ENCODE measurements at regions not wholly inside any gene's neighbourhood (a gene's known extent, or its start where the extent isn't known, plus 50 kb on each side); places are given as distances from the start of the nearest gene placed in this dataset.

GRCh38 chr5:2163060-2163856 lies 280.5 kb upstream of the IRX4 start:
- peaks cover 4 to 24% (median 7%) of the 10 kb centered on the region in 4 experiments for H3K4me1 ChIP-seq (replicated peaks in 1 of 4; ENCODE audit: control insufficient read depth in 3 of 4, insufficient read depth in 4 of 4, low read length in 3 of 4)
- TF ChIP-seq FOSL1 (IDR thresholded peaks at IDR 0.05; ENCODE audit: insufficient read depth, low read depth, low read length) (no peak), KDM4A (IDR thresholded peaks at IDR 0.05; ENCODE audit: low read depth, low read length, severe bottlenecking) (no peak), HDAC6 (IDR thresholded peaks at IDR 0.05; ENCODE audit: low read depth, low read length) (no peak), NANOG (IDR thresholded peaks at IDR 0.05; ENCODE audit: insufficient read depth, low read depth, low read length, poor library complexity, severe bottlenecking) (no peak), SP4 (IDR thresholded peaks at IDR 0.05; ENCODE audit: low read length) (no peak), ASH2L (IDR thresholded peaks at IDR 0.05; ENCODE audit: low read length) (no peak), SP1 (IDR thresholded peaks at IDR 0.05; ENCODE audit: low read depth, low read length) (no peak), BRCA1 (IDR thresholded peaks at IDR 0.05; ENCODE audit: low read depth, low read length) (no peak), KDM5A (IDR thresholded peaks at IDR 0.05; ENCODE audit: low read length) (no peak)
- H3K79me2 ChIP-seq (ENCODE audit: control insufficient read depth in 1 of 2, insufficient read depth in 2 of 2, low read length in 2 of 2) = no peaks in the 10 kb centered on the region
- no peak overlapping the region for H2BK120ac ChIP-seq (replicated peaks; ENCODE audit: low read depth, low read length)
- no peak overlapping the region for H3K4me2 ChIP-seq (ENCODE audit: insufficient read depth in 1 of 2, low read depth in 2 of 2, low read length in 2 of 2)
- no peak overlapping the region for H3K23ac ChIP-seq (ENCODE audit: insufficient read length)
- CTCF ChIA-PET (ENCODE audit: partially characterized antibody) = interaction anchor here (1.3 to 1.5 kb wide), 3 partner anchors 8 to 15 kb away, joined by 3 to 5 read pairs (median 3); no protein-coding TSS in a partner anchor
- H3K23me2 ChIP-seq (ENCODE audit: low read depth, low read length) = peaks cover 13% of the 10 kb centered on the region; the same call in 1 of the 2 replicates
- no peak overlapping the region for H3K4me3 ChIP-seq (ENCODE audit: extremely low read depth in 1 of 4, insufficient read depth in 2 of 4, low read depth in 3 of 4, low read length in 4 of 4)
- H4K5ac ChIP-seq (ENCODE audit: insufficient read length, low read depth, low read length) = no peak overlapping the region
- no peak overlapping the region for H3K4ac ChIP-seq (replicated peaks; ENCODE audit: insufficient read length, low read depth, low read length)
- no peak overlapping the region; the same call in 1 of the 2 replicates for H2AFZ ChIP-seq (ENCODE audit: low read length)
- H3K27me3 ChIP-seq (replicated peaks in 1 of 4; ENCODE audit: control insufficient read depth in 3 of 4, extremely low read depth in 1 of 4, insufficient read depth in 3 of 4, low read length in 3 of 4) = no peaks in the 10 kb centered on the region
- POLR2A ChIA-PET (ENCODE audit: partially characterized antibody) = no interaction called here
- no peak overlapping the region for H2BK15ac ChIP-seq (ENCODE audit: low read length)
- WGBS, 2 experiments (ENCODE audit: extremely low coverage in 1 of 2, insufficient coverage in 1 of 2, insufficient read length in 1 of 2, insufficient replicate concordance in 2 of 2, low coverage in 1 of 2, low lambda C conversion rate in 2 of 2, missing lambda C conversion rate in 1 of 2) = 94% methylated on average over 20 of the region's 20 CpGs; no CpG with 5 or more reads in 1 of the 2 experiments
- H3K9ac ChIP-seq (replicated peaks in 1 of 4; ENCODE audit: extremely low read depth in 1 of 4, low read depth in 3 of 4, low read length in 3 of 4) = no peak overlapping the region
- no peaks in the 10 kb centered on the region for H3K9me3 ChIP-seq (ENCODE audit: insufficient read depth in 2 of 2, low read depth in 1 of 2, low read length in 1 of 2)
- no peak overlapping the region for H2BK12ac ChIP-seq (ENCODE audit: low read depth, low read length)
- no peaks in the 10 kb centered on the region for H3K79me1 ChIP-seq (ENCODE audit: low read depth, low read length)
- H2AK5ac ChIP-seq (ENCODE audit: low read depth, low read length) = no peak overlapping the region
- H2BK5ac ChIP-seq (ENCODE audit: low read depth, low read length) = no peak overlapping the region
- H4K20me1 ChIP-seq (replicated peaks in 1 of 2; ENCODE audit: control insufficient read depth in 1 of 2, insufficient read depth in 2 of 2, low read length in 2 of 2) = no peaks in the 10 kb centered on the region
- DNase-seq (ENCODE audit: low read depth in 1 of 2, low spot score in 2 of 2) = no peak
- H3K14ac ChIP-seq (ENCODE audit: insufficient read length) = no peak overlapping the region
- no peak overlapping the region for H2BK20ac ChIP-seq (ENCODE audit: low read length)
- no peak overlapping the region for H4K91ac ChIP-seq (replicated peaks; ENCODE audit: insufficient read length, low read length)
- H3K36me3 ChIP-seq (ENCODE audit: control insufficient read depth in 2 of 4, insufficient read depth in 4 of 4, low read length in 3 of 4) = no peaks in the 10 kb centered on the region
- no peak overlapping the region for H3K56ac ChIP-seq (replicated peaks; ENCODE audit: insufficient read length, low read depth, low read length)
- no peak for FAIRE-seq
- H3K18ac ChIP-seq (ENCODE audit: extremely low read depth, low read length) = no peak overlapping the region
- H3K27ac ChIP-seq (ENCODE audit: low read depth, low read length) = no peak overlapping the region
- H4K8ac ChIP-seq (ENCODE audit: extremely low read depth, insufficient read depth, low read length) = no peak overlapping the region

Measured in H1 (cell line).